SK-N-SH (cell line): ENCODE measurements at regions not wholly inside any gene's neighbourhood (a gene's known extent, or its start where the extent isn't known, plus 50 kb on each side); places are given as distances from the start of the nearest gene placed in this dataset.

ENCODE experiments used
- CTCF ChIA-PET: fragments of 300-600, 350-600 bp; formaldehyde crosslinking; extraction: SDS; loops from one replicate; lab custom pipeline; 2021; lab: Yijun Ruan, JAX
- POLR2A ChIA-PET: fragments of 350-600 bp; sonication (Branson Sonifier 250); formaldehyde crosslinking; extraction: SDS; loops from one replicate; lab custom pipeline; 2020; ENCODE audit warnings: antibody characterized with exemption, inconsistent platforms; lab: Yijun Ruan, JAX
- DNase-seq: peaks from one replicate; pipeline ENCODE4 v3.0.0; 2012
- H2AFZ ChIP-seq: fragments of 200-600 bp; sonication (generic); 2 replicates; pipeline ENCODE4 v1.8.1; 2016; ENCODE audit warnings: antibody characterized with exemption, mild to moderate bottlenecking, low read depth
- H3F3A ChIP-seq: fragments of 200-600 bp; sonication (generic); replicated peaks from 2 replicates; pipeline ENCODE3; 2016; ENCODE audit warnings: antibody characterized with exemption, mild to moderate bottlenecking; ENCODE audit not compliant: insufficient read depth
- H3K27ac ChIP-seq, 2 experiments: fragments of 200-500 bp in 1 of 2; fragments of 200-600 bp in 1 of 2; sonication (Bioruptor generic) in 1 of 2; sonication (generic), shearing (Covaris generic) in 1 of 2; 2 replicates each; pipeline versions ENCODE4 v1.5.1 to v1.6.1; 2014 to 2016; ENCODE audit warnings: low read depth in 2 of 2, inconsistent platforms in 1 of 2, low read length in 1 of 2, mild to moderate bottlenecking in 1 of 2, mixed read lengths in 1 of 2
- H3K27me3 ChIP-seq: fragments of 200-600 bp; sonication (generic), shearing (Covaris generic); 2 replicates; pipeline ENCODE4 v1.6.1; 2016; ENCODE audit warnings: mixed run types; ENCODE audit not compliant: insufficient read depth
- H3K36me3 ChIP-seq, 2 experiments: fragments of 200-500 bp in 1 of 2; fragments of 200-600 bp in 1 of 2; sonication (Bioruptor generic) in 1 of 2; sonication (generic) in 1 of 2; replicated peaks in 1 of 2; 2 replicates each; pipeline versions ENCODE3 to v1.5.1; 2014 to 2016; ENCODE audit warnings: low read length in 1 of 2, mild to moderate bottlenecking in 1 of 2; ENCODE audit not compliant: insufficient read depth in 2 of 2, control insufficient read depth in 1 of 2
- H3K4me1 ChIP-seq, 2 experiments: fragments of 200-500 bp in 1 of 2; fragments of 200-600 bp in 1 of 2; sonication (Bioruptor generic) in 1 of 2; sonication (generic), shearing (Covaris generic) in 1 of 2; 2 replicates each; pipeline versions ENCODE4 v1.5.1 to v1.6.1; 2014 to 2016; ENCODE audit warnings: low read depth in 1 of 2, low read length in 1 of 2, mixed run types in 1 of 2; ENCODE audit not compliant: insufficient read depth in 2 of 2, control insufficient read depth in 1 of 2
- H3K4me2 ChIP-seq: fragments of 200-600 bp; sonication (generic), shearing (Covaris generic); 2 replicates; pipeline ENCODE4 v1.6.1; 2017; ENCODE audit warnings: mixed run types
- H3K4me3 ChIP-seq, 2 experiments: fragments of 200-500 bp in 1 of 2; fragments of 200-600 bp in 1 of 2; sonication (Bioruptor generic) in 1 of 2; sonication (generic), shearing (Covaris generic) in 1 of 2; 2 replicates each; pipeline versions ENCODE4 v1.5.1 to v1.8.1; 2014 to 2016; ENCODE audit warnings: low read depth in 2 of 2, inconsistent platforms in 1 of 2, low read length in 1 of 2, mild to moderate bottlenecking in 1 of 2, mixed read lengths in 1 of 2, moderate library complexity in 1 of 2
- H3K79me2 ChIP-seq: fragments of 200-600 bp; sonication (generic); 2 replicates; pipeline ENCODE4 v1.8.1; 2017; ENCODE audit warnings: mild to moderate bottlenecking; ENCODE audit not compliant: insufficient read depth
- H3K9ac ChIP-seq: fragments of 200-600 bp; sonication (generic); 2 replicates; pipeline ENCODE4 v1.6.1; 2017; ENCODE audit warnings: mixed run types
- H3K9me2 ChIP-seq: fragments of 200-600 bp; sonication (generic); 2 replicates; pipeline ENCODE4 v1.6.1; 2017; ENCODE audit warnings: mixed run types
- H3K9me3 ChIP-seq: fragments of 200-600 bp; sonication (generic); 2 replicates; pipeline ENCODE4 v1.6.1; 2017; ENCODE audit warnings: mixed run types, mild to moderate bottlenecking, moderate library complexity
- H4K20me1 ChIP-seq: fragments of 200-600 bp; sonication (generic); 2 replicates; pipeline ENCODE4 v1.6.1; 2017; ENCODE audit warnings: mild to moderate bottlenecking, mixed run types; ENCODE audit not compliant: insufficient read depth
- CHD2 ChIP-seq: fragments of 150-350 bp; IDR thresholded peaks from 2 replicates; pipeline ENCODE4 v1.6.1; 2018; ENCODE audit warnings: low read length; ENCODE audit not compliant: partially characterized antibody
- EP300 ChIP-seq, 2 experiments: IDR thresholded peaks; 2 replicates each; pipeline versions ENCODE4 v1.4.0 to v1.6.1; 2012; ENCODE audit warnings: borderline replicate concordance in 1 of 2, low read depth in 1 of 2, low read length in 1 of 2
- FOSL2 ChIP-seq: IDR thresholded peaks from 2 replicates; pipeline ENCODE4 v1.4.0; 2012; ENCODE audit warnings: low read depth, mild to moderate bottlenecking, moderate library complexity, borderline replicate concordance
- FOXM1 ChIP-seq: IDR thresholded peaks from 2 replicates; pipeline ENCODE4 v1.4.0; 2012; ENCODE audit warnings: low read depth, mild to moderate bottlenecking
- POLR2AphosphoS5 ChIP-seq: IDR thresholded peaks from 2 replicates; pipeline ENCODE4 v1.6.1; 2012; ENCODE audit warnings: low read depth, low read length
- RCOR1 ChIP-seq: fragments of 150-350 bp; IDR thresholded peaks from 2 replicates; pipeline ENCODE4 v1.6.1; 2017; ENCODE audit warnings: antibody characterized with exemption, low read length
- REST ChIP-seq: IDR thresholded peaks from 2 replicates; pipeline ENCODE4 v1.6.1; 2012; ENCODE audit warnings: mild to moderate bottlenecking, low read depth, low read length, moderate library complexity
- SIN3A ChIP-seq: IDR thresholded peaks from 2 replicates; pipeline ENCODE4 v1.6.1; 2012; ENCODE audit warnings: low read depth, mild to moderate bottlenecking, low read length, moderate library complexity, borderline replicate concordance
- TCF12 ChIP-seq: IDR thresholded peaks from 2 replicates; pipeline ENCODE4 v1.4.0; 2012
- TEAD4 ChIP-seq: IDR thresholded peaks from 2 replicates; pipeline ENCODE4 v1.4.0; 2012; ENCODE audit warnings: mild to moderate bottlenecking, borderline replicate concordance; ENCODE audit not compliant: insufficient read depth
- YY1 ChIP-seq: IDR thresholded peaks from 2 replicates; pipeline ENCODE4 v1.4.0; 2012; ENCODE audit warnings: low read depth, mild to moderate bottlenecking
- WGBS: methylation state at CpG from one replicate; pipeline ENCODE4 v1.1.6; 2017; ENCODE audit warnings: low lambda C conversion rate; 5-methylcytosine and 5-hydroxymethylcytosine counted together
- TF ChIP-seq, protein P1 (sequence below): IDR thresholded peaks from 2 replicates; pipeline ENCODE4 v1.4.0; 2012; ENCODE audit warnings: low read depth
- TF ChIP-seq, protein P2 (sequence below): IDR thresholded peaks from 2 replicates; pipeline ENCODE4 v1.4.0; 2012; ENCODE audit warnings: low read depth, borderline replicate concordance
- TF ChIP-seq, protein P3 (sequence below): IDR thresholded peaks from 2 replicates; pipeline ENCODE4 v1.4.0; 2012; ENCODE audit warnings: low read depth, borderline replicate concordance

GRCh38 chr9:29609282-29609681 lies 2036.0 kb upstream of the C9orf72 start:
- H3K4me3 ChIP-seq: no peak overlapping the region
- TF ChIP-seq SIN3A (no peak), REST (no peak), EP300 (IDR thresholded peaks at IDR 0.05; ENCODE audit: borderline replicate concordance in 1 of 2, low read depth in 1 of 2, low read length in 1 of 2) (no peak), FOXM1 (no peak), FOSL2 (no peak), TCF12 (no peak), RCOR1 (no peak), CHD2 (no peak), POLR2AphosphoS5 (no peak), TEAD4 (no peak), YY1 (no peak)
- TF ChIP-seq, protein P1, sequence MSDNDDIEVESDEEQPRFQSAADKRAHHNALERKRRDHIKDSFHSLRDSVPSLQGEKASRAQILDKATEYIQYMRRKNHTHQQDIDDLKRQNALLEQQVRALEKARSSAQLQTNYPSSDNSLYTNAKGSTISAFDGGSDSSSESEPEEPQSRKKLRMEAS: no peak
- TF ChIP-seq, protein P2, sequence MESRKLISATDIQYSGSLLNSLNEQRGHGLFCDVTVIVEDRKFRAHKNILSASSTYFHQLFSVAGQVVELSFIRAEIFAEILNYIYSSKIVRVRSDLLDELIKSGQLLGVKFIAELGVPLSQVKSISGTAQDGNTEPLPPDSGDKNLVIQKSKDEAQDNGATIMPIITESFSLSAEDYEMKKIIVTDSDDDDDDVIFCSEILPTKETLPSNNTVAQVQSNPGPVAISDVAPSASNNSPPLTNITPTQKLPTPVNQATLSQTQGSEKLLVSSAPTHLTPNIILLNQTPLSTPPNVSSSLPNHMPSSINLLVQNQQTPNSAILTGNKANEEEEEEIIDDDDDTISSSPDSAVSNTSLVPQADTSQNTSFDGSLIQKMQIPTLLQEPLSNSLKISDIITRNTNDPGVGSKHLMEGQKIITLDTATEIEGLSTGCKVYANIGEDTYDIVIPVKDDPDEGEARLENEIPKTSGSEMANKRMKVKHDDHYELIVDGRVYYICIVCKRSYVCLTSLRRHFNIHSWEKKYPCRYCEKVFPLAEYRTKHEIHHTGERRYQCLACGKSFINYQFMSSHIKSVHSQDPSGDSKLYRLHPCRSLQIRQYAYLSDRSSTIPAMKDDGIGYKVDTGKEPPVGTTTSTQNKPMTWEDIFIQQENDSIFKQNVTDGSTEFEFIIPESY: no peak
- TF ChIP-seq, protein P3, sequence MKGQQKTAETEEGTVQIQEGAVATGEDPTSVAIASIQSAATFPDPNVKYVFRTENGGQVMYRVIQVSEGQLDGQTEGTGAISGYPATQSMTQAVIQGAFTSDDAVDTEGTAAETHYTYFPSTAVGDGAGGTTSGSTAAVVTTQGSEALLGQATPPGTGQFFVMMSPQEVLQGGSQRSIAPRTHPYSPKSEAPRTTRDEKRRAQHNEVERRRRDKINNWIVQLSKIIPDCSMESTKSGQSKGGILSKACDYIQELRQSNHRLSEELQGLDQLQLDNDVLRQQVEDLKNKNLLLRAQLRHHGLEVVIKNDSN: no peak
- H4K20me1 ChIP-seq: no peaks in the 10 kb centered on the region
- no peak overlapping the region for H3K9ac ChIP-seq
- H3K9me2 ChIP-seq: no peaks in the 10 kb centered on the region
- H2AFZ ChIP-seq: no peak overlapping the region
- WGBS: 66% methylated on average over 2 of the region's 2 CpGs
- no peak for DNase-seq
- ChIA-PET CTCF (no interaction called here), POLR2A (no interaction called here)
- no peaks in the 10 kb centered on the region for H3K79me2 ChIP-seq
- no peaks in the 10 kb centered on the region for H3F3A ChIP-seq
- no peaks in the 10 kb centered on the region for H3K4me1 ChIP-seq
- H3K9me3 ChIP-seq: peaks cover 8% of the 10 kb centered on the region
- no peak overlapping the region for H3K4me2 ChIP-seq
- no peaks in the 10 kb centered on the region for H3K27me3 ChIP-seq
- H3K36me3 ChIP-seq: no peaks in the 10 kb centered on the region
- no peak overlapping the region for H3K27ac ChIP-seq
